ENCODE measurements at regions not wholly inside any gene's neighbourhood (a gene's known extent, or its start where the extent isn't known, plus 50 kb on each side); places are given as distances from the start of the nearest gene placed in this dataset.

- no peak for DNase-seq
Measured at GRCh38 chr11:79902493-79902892, 461.7 kb upstream of the TENM4 start.

- no peak for DNase-seq
Measured at GRCh38 chr11:79897896-79898295, 457.1 kb upstream of the TENM4 start.

- DNase-seq, result no peak
Measured at GRCh38 chr11:79896258-79896657, 455.4 kb upstream of the TENM4 start.

GRCh38 chr11:79894111-79894510 is 453.3 kb upstream of the TENM4 start:
- no peak for DNase-seq

- no peak for DNase-seq
Measured at GRCh38 chr11:79890272-79890671, 449.4 kb upstream of the TENM4 start.

- no peak for DNase-seq
Measured at GRCh38 chr11:79864882-79865281, 424.1 kb upstream of the TENM4 start.

GRCh38 chr11:79860336-79860735 is 419.5 kb upstream of the TENM4 start:
- DNase-seq, result no peak

GRCh38 chr11:79857377-79858214 is 416.8 kb upstream of the TENM4 start:
- DNase-seq, result no peak

GRCh38 chr11:79852176-79852575 is 411.3 kb upstream of the TENM4 start:
- DNase-seq, result no peak

- DNase-seq, result no peak
Measured at GRCh38 chr11:79845002-79845709, 404.3 kb upstream of the TENM4 start.

- no peak for DNase-seq
Measured at GRCh38 chr11:79834015-79834414, 393.2 kb upstream of the TENM4 start.

GRCh38 chr11:79830446-79830845 is 389.6 kb upstream of the TENM4 start:
- no peak for DNase-seq

GRCh38 chr11:79829891-79830290 is 389.1 kb upstream of the TENM4 start:
- DNase-seq, result no peak

GRCh38 chr11:79822766-79823165 is 381.9 kb upstream of the TENM4 start:
- DNase-seq, result no peak

GRCh38 chr11:79813551-79813950 is 372.7 kb upstream of the TENM4 start:
- no peak for DNase-seq

- no peak for DNase-seq
Measured at GRCh38 chr11:79809487-79809886, 368.7 kb upstream of the TENM4 start.

GRCh38 chr11:79807506-79807905 is 366.7 kb upstream of the TENM4 start:
- no peak for DNase-seq

GRCh38 chr11:79796704-79797103 is 355.9 kb upstream of the TENM4 start:
- DNase-seq, result no peak

GRCh38 chr11:79794484-79795393 is 353.9 kb upstream of the TENM4 start:
- no peak for DNase-seq

- DNase-seq, result no peak
Measured at GRCh38 chr11:79794057-79794456, 353.2 kb upstream of the TENM4 start.

GRCh38 chr11:79786961-79787360 is 346.1 kb upstream of the TENM4 start:
- DNase-seq, result no peak

GRCh38 chr11:79783833-79784232 is 343.0 kb upstream of the TENM4 start:
- no peak for DNase-seq

- DNase-seq, result no peak
Measured at GRCh38 chr11:79768343-79768742, 327.5 kb upstream of the TENM4 start.

Data from activated CD8-positive, alpha-beta memory T cell treated with anti-CD3 and anti-CD28 coated beads, Interleukin-2, amount 50 U/mL, for 4 hours (primary cell).